ENCODE measurements at regions not wholly inside any gene's neighbourhood (a gene's known extent, or its start where the extent isn't known, plus 50 kb on each side); places are given as distances from the start of the nearest gene placed in this dataset.
"Not testable (repeated sequence)": the region's sequence is repeated elsewhere in the genome, so short reads cannot be mapped to it uniquely, and the experiment has no call there.

DNA sequence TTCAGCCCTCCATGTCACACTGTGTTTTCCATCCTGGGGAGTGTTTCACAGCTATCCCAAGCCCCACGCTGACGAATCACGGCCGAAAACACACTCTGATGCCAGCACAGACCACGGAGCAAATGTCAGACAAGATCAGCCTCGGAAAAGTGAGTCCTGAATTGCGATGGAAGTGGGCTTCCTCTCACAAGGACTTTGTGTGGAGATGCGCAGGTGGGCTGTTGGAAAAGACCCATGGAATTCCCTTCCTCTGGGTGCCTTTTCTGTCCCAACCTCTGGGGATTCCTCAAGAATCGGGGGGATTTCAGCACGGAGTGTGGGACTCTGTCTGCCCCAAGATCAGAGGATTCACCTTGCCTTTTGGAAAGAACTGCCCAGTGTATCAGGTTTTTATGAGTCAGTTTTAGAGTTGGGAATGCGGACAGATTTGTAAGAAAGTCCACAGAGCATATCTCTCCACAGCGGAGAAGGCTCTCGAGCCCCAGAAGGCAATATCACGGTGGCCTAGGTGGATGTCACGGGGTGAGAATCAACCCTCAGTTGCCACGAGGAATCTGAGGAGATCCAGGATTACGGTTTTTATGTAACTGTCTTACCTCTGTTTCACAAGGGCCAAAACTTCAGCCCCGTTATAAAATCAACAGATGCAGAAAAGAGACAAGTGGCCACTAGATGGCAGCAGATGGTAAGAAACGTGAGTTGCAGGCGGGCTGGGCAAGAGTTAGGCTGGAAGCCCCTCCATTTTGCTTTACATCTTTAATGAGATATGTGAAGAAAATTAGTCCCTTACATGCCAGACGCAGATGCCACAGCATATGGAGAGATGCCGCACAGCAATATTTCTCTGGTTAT is 201.9 kb downstream of the DAD1 start:
- DNase-seq (ENCODE audit: low spot score): peak; percentile 69

DNA sequence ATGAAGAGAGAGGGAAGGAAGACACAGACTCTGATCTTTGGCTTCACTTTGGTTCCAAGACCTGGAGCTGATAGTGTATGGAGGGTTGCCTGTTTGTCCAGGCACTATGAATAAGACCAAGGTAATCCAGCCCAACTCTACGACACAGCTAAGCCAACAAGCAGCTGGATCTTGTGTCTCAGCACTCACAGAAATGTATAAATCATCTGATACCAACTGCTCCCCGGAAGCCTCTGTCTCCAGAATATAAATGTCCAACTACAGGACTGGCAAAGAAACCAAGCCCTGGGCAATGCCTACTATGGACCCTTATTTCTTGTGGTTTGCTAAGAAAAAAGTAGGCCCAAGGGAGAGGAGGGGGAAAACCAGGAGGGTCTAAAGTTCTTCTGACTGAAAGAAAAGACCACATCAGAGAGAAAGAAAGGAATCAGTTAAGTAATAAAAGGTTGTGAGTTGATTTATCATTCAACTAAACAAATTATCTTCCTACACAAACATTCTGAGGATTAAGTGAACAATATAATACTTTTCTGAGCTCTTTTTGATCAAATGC is 204.0 kb downstream of the DAD1 start:
- DNase-seq (ENCODE audit: low spot score): no peak

DNA sequence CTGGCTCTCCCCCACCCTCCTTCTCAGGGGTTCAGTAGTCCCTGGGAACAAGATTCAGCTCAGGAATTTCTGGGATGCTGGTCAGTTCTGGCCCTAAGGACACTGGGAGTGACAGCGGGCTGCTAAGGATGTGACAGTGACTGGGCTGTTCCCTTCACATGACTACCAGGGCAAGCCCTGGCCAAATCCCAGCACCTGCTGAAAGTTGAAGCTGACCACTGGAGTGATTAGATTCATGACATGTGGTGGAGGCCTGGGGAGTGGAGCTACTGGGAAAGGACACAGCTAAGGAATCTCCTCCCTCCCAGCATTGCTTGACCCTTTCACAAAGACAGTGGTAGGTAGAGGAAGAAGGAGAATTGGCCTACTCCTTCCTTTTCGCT is 204.9 kb downstream of the DAD1 start:
- no peak for DNase-seq (ENCODE audit: low spot score)

DNA sequence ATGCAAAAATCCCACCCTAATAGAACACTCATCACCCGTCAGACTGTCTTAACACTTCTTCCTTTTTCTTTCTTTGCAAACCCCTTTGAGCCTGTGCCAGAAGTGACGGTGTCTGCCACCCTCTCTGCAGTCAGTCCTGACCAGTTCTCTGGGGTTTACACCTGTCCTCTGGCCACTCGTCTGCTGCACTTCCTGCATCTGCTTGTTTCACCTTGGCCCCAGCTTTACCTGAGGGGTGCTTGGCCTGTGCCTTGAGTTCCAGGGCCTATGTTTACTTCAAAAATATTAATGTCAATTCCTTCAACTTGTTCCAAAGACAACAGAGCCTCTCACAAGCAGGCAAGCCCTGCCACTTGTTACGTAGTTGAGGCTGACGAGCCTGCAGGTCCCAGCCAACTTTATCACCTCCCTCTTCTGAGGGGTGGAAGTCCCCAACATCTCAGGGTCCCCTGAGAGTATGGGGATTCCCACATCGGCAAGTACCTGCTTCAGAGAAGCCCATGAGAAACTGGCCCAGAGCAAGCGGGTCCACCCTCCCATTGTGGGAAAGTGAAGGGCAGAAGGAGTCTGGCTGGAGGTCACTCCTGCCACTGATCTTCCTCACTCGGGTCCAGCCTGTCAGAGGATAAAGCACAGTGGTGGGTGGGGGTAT is 205.4 kb downstream of the DAD1 start:
- no peak for DNase-seq (ENCODE audit: low spot score)

DNA sequence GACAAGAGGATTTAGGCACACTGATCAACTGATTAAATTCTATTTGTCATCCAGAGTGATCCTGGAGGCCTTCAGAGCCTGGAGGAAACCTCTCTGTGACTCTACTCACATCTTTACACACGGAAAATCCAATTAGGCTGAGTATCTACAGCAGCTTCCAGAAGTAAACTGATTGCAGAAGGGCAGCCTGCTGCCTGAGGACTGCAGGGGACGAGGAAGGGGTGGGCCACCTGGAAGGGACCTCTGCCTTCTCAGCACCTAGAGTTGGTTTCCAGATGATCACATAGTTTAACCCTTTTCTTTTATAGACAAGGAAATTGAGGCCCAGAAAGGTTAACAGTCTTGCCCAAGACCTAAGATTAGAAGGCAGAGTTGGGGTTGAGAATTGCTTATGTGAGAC is 206.1 kb downstream of the DAD1 start:
- DNase-seq (ENCODE audit: low spot score): no peak

DNA sequence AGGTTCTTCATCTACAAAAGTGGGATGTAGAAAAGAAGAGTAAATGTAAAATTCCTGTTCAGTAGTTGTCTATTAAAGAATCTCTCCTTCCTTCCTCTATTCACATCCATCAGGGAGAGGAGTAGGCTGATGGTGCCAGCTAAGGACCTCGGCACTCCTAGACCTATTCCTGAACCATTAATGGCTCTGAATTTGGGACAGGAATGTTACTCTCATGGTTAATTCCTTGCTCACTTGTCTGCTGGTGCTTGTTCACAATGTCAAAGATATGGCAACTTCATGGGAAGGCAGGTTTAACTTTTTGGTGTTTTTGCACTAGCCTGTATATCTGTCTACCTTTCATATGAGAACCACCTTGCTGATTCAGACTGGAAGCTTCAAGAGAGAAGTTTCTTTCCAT is 206.6 kb downstream of the DAD1 start:
- no peak for DNase-seq (ENCODE audit: low spot score)

DNA sequence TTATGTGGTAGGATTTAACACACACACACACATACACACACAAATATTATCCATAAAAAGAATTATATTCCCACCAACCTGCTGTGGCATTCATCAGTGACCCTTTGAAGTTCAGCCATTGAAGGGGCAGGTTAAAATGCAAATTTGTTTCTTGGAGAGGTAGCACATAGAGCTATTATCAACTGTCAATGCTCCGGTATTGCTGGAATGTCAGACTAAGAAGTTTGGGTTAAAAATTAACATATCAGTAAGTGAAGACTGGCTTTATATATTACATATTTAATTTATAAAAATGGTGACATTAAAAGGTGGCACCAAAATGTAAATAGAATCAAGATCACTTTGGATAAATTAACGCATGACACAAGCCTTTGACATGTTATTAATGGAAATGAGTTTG is 207.3 kb downstream of the DAD1 start:
- DNase-seq (ENCODE audit: low spot score): no peak

DNA sequence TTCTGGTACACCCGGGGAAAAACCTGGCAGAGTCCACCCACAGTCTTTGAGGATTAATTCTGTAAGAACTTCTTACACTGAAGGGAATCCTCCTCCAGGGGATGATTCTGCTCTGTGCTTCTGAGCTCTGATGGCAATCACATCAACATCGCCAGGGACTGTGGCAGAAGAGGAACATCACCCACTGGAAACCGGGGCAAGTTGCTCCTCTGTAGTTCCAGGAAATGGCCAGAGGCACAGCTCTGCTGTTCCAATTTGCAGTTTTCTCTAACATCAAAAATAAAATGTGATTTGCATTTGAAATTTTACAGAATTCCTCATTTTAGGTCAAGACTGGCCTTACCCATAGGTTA is 207.6 kb downstream of the DAD1 start:
- no peak for DNase-seq (ENCODE audit: low spot score)

DNA sequence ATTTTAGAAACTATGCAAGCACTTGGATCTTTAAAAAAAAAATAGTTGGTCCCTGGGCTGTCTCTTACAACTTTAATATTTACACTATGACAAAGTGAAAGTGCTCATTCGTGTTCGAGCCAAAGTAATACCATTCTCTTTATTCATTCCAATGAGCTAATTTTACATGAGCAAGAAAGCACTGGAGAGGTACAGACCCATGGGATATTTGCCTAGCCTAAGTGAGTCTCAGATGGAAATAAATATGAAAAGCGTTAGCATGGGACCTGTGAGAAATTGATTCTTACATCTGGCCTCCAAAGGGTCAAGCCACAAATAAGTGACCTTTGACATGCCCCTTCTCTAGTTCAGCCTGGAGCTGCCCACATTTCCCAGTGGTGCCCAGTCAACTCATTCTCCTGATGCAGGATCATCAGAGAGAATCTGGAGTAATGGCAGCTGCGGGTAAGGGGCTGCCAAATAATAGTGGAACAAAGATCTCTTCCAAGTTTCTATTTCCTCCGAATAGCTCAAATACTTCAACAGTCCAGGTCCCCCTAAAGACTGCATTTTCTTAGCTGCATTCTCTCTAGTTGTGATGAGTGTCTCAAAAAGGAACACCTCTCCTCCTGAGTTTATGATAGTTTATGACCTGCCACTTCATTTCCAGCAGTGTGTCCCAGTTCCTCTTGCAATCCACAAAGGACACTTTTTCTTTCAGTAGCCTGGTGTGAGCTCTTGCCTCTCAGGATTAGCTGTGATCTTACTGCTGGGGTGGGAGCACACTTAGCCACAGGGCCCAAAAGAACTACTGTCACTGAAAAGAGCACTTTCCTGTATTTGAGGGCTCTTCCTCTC is 208.2 kb downstream of the DAD1 start:
- DNase-seq (ENCODE audit: low spot score): no peak

DNA sequence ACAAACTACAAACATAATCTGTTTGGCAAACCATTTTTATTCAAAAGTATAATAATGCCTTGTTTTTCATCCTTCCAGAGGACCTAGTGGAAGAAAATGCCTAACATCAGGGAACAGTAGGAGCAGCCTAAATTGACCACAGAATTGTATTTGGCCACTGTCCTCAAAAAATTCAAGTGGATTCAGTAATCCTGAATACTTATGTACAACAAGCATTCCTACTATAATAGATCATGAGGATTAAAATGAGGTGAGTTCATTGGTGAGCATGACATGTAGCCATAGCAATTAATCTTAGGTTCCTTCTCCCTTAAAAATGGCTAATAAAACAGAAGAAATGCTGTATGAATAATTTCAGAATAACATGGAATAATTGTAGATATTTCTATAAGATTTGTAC is 209.3 kb downstream of the DAD1 start:
- DNase-seq (ENCODE audit: low spot score): no peak

DNA sequence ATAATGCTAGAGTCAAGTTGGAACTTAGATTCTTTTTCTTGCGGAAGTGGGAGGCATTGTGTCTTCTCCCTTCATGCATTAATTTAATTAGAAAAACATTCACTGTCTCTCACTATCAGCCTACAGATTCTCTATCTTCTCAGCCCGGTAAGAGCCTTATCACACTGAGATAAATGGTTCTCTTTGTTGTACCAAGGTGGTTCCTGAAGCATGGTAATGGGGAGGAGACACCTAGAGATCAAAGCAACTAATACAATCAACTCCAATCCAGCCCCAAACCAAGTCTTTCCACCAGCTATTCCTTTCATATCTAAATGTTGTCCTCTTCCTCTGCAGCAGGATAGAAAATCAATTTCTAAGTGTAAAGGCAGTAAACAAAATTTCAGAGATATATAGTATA is 210.8 kb downstream of the DAD1 start:
- DNase-seq (ENCODE audit: low spot score): no peak

DNA sequence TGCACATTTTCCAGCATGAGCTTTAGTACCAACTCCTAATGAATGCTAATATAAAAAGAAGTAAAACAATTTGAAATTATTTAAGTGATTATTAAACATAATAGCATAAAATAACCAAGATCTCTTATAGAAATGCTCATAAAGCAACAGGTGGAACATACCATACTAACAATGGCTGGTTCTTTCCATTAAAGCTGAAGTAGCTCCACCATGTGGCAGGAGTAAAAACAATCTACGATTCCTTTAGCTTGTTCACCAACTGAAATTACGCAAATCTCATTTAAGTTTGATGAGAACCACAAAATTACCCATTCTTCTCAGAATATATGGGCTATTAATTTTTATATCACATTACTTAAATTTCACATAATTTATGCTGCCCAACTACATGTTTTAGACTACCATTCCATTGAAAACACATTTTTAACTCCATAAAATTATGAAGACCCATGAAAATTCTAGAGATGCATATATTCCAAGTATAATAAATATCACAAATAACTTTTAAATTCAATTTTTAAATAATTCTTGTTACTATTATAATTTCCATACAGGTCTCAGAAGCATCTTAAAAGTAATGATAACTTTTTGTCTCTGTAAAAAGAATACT is 213.6 kb downstream of the DAD1 start:
- DNase-seq (ENCODE audit: low spot score): peak; percentile 58

DNA sequence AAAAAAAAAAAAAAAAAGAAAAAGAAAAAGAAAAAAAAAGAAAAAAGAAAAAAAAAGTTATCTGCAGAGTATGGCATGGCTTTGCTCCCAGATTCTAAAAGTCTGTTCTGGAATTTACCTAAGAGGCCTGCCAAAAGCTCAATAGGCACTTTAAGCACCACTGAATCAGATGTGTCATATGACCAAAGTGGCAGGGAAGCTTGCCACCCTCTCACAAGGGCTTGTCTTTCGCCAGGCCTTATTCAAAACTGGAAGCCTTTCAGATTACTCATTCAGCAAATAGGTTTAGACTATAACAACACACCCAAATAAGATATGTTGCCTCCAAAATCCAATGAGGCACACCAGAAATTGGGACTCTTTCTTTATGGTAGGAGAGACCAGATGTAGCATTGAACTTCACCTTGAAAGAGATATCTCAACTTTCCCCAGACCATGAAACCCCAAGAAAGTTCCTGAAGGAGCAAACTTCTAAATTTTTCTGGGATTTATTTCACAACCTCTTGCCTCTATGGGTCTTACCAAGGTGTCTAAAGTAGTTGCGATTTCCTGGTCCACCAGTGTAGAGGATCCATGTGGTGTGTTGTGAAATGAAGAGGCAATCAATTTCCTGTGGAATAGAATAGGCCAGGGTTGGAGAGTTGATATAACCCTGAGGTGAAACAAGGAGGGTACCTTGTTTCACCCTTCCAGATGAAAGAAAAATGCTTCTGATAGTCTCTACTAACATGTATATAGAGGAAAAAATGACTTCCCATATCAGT is 218.8 kb downstream of the DAD1 start:
- no peak for DNase-seq (ENCODE audit: low spot score)

DNA sequence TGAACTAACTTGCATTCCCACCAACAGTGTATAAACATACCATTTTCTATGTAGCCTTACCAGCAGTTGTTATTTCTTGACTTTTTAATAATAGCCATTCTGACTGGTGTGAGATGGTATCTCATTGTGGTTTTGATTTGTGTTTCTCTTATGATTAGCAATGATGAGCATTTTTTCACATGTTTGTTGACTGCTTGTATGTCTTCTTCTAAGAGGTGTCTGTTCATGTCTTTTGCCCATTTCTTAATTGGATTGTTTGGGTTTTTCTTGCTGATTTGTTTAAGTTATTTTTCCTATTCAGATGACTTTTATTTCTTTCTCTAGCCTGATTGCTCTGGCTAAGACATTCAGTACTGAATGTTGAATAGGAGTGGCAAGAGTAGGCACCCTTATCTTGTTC is 230.3 kb downstream of the DAD1 start:
- DNase-seq (ENCODE audit: low spot score): no peak

DNA sequence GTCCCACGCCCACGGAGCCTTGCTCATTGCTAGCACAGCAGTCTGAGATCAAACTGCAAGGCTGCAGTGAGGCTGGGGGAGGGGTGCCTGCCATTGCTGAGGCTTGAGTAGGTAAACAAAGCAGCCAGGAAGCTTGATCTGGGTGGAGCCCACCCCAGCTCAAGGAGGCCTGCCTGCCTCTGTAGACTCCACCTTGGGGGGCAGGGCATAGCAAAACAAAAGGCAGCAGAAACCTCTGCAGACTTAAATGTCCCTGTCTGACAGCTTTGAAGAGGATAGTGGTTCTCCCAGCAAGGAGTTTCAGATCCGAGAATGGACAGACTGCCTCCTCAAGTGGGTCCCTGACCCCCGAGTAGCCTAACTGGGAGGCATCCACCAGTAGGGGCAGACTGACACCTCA is 239.7 kb downstream of the DAD1 start:
- not testable (repeated sequence) for DNase-seq (ENCODE audit: low spot score)

DNA sequence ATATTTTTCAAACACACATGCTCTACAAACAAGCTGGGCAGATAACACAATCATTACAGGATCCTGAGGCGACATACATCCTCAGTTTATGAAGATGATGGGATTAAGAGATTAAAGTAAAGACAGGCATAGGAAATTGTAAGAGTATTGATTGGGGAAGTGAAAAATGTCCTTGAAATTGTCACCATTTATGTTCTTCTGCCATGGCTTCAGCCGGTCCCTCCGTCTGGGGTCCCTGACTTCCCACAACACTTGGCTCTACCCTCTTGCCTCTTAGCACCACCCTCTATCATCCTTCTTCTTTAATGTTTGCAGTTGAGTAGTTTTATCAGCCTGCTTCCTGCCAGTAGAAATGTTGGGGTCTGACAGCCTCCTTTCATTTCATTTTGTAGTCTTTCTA is 244.4 kb downstream of the DAD1 start:
- DNase-seq (ENCODE audit: low spot score): no peak

DNA sequence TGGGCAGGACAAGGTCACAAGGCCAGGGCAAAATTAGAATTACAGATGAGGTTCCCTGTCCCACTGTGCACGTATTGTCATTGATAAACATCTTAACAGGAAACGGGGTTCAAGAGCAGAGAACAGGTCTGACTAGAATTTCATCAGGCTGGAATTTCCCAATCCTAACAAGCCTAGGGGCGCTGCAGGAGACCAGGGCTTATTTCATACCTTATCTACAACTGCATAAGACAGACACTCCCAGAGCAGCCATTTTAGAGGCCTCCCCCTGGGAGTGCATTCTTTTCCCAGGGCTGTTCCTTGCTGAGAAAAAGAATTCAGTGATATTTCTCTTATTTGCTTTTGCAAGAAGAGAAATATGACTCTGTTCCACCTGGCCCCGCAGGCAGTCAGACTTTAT is 244.8 kb downstream of the DAD1 start:
- not testable (repeated sequence) for DNase-seq (ENCODE audit: low spot score)

DNA sequence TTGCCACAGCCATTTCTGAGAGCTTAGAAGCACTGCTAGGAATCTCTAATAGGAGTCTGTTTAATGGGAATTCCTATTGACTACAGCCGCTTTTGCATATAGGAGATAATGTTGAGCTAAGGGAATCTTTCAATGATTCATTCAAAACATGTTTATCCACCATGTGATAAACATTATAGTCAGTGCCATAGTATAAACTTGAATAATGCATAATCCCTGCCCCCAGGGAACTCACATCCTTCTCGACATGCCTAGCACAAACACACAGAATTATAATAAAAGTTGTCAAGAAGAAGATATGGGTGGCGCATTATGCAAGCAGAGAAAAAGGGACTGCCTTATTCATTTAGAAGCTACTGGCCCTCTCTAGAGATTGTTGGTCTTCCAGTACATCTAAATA is 248.0 kb downstream of the DAD1 start:
- DNase-seq (ENCODE audit: low spot score): no peak

DNA sequence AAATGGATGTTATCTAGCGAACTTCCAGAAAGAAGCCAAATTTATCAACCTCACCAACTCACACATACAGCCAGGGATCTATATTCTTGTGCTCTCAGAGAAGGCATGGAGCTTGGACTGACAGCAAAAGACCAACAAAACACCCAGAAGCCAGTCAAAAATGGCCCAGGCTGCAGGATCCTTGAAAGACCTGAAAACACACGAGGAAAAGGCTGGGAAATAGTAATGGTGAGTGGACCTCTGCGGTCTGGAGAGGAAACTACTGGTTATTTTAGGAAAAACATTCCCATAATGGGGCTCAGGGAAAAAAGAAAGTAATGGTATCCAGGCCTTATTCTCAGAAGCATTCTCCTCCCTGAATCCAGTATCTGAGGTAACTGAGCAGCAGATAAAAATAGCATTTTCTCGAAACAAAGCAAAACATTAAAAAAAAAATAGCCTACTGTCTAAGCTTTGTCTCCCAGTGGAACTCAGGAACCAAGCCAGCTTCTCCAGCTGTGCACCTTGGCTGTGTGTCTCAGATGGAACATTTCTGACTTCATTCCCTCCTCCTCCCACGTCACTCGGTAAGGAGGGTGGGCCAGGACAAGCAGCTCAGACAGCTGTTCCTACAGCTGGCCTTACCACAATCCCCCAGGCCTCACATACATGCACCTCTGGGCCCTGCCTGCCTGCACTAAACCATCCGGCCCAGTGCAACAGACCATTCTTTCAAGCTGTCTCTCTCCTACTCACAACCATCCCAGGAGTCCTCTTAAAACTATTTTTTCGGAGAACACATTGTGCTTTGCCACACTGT is 249.9 kb downstream of the DAD1 start:
- no peak for DNase-seq (ENCODE audit: low spot score)

DNA sequence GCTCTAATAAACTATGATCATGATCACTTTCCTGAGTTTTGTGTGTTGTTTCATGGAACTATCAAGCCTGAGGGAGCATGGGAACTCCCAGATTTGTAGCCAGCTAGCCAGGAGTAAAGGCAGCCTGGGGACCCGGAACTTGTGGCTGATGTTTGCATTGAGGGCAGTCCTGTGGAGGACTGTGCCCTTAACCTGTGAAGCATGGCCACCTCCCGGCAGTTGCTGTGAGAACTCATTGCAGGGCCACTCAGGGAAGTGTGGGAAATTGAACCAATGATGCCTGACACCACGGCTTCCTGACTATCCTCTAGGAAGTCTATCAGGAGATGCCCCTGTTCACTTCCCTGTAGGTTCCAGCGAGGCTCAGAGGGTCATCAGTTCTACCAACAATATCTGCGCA is 250.6 kb downstream of the DAD1 start:
- no peak for DNase-seq (ENCODE audit: low spot score)

DNA sequence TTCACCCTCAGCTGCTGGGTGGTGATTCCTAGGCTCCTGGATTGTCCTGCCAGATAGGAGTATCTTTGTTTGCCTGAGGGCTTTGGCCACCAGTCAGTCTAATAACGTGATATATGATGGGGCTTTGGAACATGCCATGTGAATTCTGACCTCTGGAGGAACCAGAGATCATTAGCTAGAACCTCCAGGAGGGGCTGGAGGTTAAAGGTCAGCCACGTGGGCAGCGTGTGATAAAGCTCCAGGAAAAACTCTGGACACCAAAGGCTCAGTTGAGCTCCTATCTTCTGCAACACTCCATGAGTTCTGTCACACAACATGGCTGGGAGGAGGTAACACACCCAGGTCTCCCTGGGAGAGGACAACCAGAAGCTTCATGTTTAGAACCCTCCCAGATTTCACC is 251.1 kb downstream of the DAD1 start:
- DNase-seq (ENCODE audit: low spot score): no peak

Data from kidney capillary endothelial cell (primary cell).